HG03066 (cell line): ENCODE measurements at regions not wholly inside any gene's neighbourhood (a gene's known extent, or its start where the extent isn't known, plus 50 kb on each side); places are given as distances from the start of the nearest gene placed in this dataset.
"Not testable (repeated sequence)": the region's sequence is repeated elsewhere in the genome, so short reads cannot be mapped to it uniquely, and the experiment has no call there.

Experiments used
- ATAC-seq: cut with Tn5 transposase; IDR thresholded peaks from one replicate; pipeline ENCODE4 v1.9.1; 2021; ENCODE audit warnings: low read depth; ENCODE audit not compliant: unreplicated experiment

DNA sequence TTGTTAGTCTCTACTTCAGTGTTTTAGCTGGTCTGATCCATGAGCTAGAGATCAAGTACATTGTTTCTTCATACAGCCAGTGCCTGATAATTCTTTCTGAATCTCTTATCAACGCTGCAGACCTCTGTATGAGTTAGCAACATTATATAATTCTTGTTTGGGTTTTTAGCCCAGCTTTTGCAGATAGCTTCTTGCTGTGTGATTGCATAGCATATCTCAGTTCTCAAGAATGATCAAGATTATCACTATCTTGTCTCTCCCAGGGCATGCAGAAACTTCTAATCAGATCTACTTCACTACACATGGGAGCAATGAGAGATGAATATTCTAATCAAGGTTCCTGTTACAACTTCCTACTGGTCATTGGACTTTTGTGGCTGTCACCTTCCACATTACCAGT is 158.3 kb downstream of the FAM174A start:
- ATAC-seq = no peak

DNA sequence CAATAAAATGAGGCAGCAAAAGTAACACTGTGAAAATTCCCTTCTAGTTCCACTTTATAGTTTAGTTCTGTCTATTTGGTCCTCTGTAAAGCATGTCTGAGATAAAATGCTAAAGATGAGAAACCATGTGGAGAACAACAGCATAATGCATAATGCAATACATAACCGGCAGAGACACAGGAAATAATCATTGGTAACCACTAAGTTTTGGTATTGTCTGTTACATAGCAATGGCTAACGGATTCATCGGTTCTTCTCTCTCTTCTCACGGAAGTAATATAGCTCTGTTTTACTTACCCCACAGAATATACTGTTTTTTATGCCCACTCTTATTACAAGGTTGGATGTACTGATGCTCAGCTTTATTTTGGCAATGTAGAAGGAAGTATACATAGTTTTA is 158.9 kb downstream of the FAM174A start:
- ATAC-seq = no peak

GRCh38 chr5:100697970-100698369 is 162.8 kb downstream of the FAM174A start:
- no peak for ATAC-seq

DNA sequence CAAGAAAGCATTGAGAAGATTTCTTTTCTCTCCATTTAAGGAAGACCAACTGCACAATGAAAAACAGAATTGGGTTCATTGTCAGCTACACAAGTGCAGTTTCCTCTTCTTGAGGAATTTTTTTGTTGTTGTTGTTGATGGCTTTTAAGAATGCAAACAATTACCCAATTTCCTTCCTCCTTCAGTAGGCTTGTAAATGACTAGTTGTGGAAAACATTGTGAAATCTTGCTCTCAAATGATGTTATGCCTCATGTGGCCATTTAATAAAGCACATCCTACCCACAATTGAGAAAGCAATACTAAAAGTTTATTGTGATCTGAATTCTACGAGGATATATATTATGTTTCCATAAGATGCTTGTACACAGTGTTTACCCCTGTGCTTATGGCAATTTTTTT is 171.6 kb downstream of the FAM174A start:
- ATAC-seq = no peak

DNA sequence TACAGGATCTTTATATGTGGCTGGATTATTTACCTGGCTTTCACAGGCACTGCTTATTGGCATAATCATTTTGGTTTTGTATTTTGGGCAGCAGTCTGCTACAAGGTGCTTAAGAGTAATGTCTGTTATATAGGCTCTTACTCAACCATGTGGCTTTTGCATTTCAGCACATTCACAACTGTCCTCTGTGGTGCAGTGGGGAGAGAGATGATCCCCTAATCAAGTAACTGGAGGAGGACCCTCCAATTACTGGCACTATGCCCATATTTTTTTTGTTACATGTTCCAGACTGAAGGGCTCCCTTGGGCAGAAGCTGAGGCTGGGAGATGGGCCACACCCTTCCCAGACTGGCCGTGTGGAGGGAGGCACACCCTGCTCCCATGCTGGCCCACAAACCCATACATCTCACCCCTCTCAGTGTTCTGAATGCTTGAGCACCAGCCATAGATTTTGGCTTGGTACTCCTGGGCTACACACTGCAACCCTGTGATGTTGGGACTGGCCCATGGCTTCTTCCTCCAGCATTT is 173.5 kb downstream of the FAM174A start:
- ATAC-seq = no peak

- no peak for ATAC-seq
These were observed 174.6 kb downstream of the FAM174A start for GRCh38 chr5:100709771-100710170.

GRCh38 chr5:100714780-100715179 is 179.6 kb downstream of the FAM174A start:
- ATAC-seq = not testable (repeated sequence)

DNA sequence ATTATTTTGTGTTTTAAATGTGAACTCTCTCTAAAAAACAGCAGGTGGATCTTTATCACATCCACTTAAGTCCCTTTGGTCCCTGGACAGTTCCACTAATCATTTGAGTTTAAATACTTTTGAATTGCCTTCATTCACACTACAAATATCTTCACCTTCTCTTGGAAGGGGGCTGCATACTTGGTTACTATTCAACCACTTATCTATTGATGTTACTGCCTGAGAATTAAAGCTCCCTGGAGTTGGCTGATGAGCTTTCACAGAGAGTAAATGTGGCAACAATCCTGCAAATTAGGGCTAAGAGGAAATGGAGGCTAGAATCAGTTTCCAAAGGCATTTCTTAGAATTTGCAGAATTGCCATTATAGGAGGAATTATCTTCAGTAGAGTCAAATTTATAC is 180.4 kb downstream of the ST8SIA4 start:
- no peak for ATAC-seq

DNA sequence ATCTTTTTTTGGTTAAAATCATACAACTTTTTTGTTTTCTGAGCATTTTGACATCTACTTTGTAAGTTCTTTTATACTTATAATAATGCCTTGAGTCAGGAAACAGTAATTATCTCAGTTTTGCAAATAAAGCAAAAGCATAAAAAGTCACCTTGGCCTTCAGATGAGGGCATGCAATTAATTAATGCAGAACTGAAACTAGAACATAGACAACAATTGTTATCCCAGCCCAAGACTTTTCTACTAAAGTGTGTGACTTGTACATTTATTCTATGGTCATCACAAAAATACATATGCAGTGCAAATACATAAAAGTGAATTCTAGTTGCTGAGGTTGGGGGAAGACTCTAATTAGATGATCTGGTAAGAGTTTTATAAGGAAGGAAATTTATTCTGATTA is 179.9 kb downstream of the ST8SIA4 start:
- no peak for ATAC-seq

- ATAC-seq = no peak
These were observed 177.0 kb downstream of the ST8SIA4 start for GRCh38 chr5:100726116-100726515.

- ATAC-seq = peak; percentile 97
These were observed 171.3 kb downstream of the ST8SIA4 start for GRCh38 chr5:100731768-100732167.

GRCh38 chr5:100746730-100747129 is 156.4 kb downstream of the ST8SIA4 start:
- ATAC-seq = peak; percentile 91

DNA sequence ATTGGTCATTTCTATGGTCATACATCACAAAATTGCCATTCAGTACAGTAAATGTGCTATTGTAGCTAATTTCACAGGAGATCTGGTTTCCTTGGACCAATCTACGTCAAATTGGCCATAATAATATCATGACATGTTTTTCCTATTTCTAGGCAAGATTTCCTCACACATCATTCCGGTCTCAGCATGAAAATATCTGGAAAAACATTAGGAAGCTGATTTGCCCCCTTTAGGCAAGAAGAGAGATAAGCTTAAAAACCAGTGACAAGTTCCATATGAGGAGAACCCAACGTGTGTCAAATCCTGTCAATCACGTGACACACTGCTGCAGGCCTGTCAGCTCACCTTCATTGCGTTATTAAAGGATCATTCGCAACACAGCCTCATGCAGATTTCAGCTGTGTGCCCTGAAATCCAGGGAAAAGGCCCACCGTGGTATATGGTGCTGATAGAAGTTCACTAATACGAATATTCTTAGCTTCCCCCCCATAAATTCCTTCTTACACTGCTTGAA is 153.3 kb downstream of the ST8SIA4 start:
- ATAC-seq = no peak

DNA sequence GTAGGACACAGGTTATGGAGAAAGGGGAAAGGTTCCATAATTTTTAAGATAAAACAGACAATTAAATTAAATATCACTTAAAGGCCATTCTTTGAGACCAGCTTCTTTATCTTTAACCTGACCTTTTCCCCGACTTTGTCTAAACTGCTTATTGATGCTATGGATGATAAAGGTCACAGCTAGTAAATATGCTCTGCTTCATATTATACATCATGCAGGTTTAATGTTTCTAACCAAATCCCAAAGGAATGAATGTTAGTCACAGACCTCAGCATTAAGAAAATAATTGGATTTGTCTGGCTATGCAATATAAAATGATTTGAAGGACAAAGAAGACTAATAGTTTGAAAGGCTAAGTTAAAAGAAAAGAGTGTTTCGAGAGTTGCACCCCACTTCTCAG is 147.6 kb downstream of the ST8SIA4 start:
- ATAC-seq = no peak
